Adrenal gland (tissue), 5 donors: ENCODE measurements at regions not wholly inside any gene's neighbourhood (a gene's known extent, or its start where the extent isn't known, plus 50 kb on each side); places are given as distances from the start of the nearest gene placed in this dataset.

Experiments
- POLR2A ChIP-seq, 2 donors: fragments of 450-650 bp; IDR thresholded peaks; one replicate each; pipeline ENCODE4 v1.6.1; 2017; ENCODE audit warnings: antibody characterized with exemption in 2 of 2, mild to moderate bottlenecking in 2 of 2, moderate library complexity in 1 of 2
- TF ChIP-seq, protein P1 (sequence below), 6 experiments: fragments of 450-650 bp in 4 of 6; fragments of 200-600 bp in 2 of 6; sonication (generic) in 1 of 6; IDR thresholded peaks; 1 replicate in 5 of 6; 2 replicates in 1 of 6; pipeline versions ENCODE4 v1.5.1 to v1.8.0; 2016 to 2021; ENCODE audit warnings: antibody characterized with exemption in 6 of 6, mild to moderate bottlenecking in 2 of 6, moderate library complexity in 1 of 6
- donor health status: DM: no; HTN: no; CAD: no.

DNA sequence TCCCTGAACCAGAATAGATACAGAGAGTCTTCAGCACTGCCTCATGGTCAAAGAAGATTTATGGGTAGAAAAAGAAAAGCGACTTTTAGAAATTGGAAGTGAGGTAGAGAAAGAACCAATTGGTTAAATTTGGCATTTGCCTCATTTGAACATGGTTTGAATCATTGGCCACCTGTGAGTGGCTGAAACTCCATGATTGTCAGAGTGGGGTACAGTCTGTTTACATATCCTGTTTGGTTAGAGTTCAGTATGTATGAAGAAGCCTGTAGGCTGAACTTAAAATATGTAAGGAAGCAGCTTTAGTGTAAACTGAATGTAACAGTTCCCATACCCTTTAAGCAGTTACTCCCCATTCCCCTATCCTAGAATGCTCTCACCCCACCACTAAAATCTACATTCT, 76.0 kb upstream of the CTSO start:
- no peak for TF ChIP-seq POLR2A (IDR thresholded peaks at IDR 0.05)
- TF ChIP-seq, protein P1, sequence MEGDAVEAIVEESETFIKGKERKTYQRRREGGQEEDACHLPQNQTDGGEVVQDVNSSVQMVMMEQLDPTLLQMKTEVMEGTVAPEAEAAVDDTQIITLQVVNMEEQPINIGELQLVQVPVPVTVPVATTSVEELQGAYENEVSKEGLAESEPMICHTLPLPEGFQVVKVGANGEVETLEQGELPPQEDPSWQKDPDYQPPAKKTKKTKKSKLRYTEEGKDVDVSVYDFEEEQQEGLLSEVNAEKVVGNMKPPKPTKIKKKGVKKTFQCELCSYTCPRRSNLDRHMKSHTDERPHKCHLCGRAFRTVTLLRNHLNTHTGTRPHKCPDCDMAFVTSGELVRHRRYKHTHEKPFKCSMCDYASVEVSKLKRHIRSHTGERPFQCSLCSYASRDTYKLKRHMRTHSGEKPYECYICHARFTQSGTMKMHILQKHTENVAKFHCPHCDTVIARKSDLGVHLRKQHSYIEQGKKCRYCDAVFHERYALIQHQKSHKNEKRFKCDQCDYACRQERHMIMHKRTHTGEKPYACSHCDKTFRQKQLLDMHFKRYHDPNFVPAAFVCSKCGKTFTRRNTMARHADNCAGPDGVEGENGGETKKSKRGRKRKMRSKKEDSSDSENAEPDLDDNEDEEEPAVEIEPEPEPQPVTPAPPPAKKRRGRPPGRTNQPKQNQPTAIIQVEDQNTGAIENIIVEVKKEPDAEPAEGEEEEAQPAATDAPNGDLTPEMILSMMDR (IDR thresholded peaks at IDR 0.05) = no peak
